ENCODE measurements at regions not wholly inside any gene's neighbourhood (a gene's known extent, or its start where the extent isn't known, plus 50 kb on each side); places are given as distances from the start of the nearest gene placed in this dataset.

DNA sequence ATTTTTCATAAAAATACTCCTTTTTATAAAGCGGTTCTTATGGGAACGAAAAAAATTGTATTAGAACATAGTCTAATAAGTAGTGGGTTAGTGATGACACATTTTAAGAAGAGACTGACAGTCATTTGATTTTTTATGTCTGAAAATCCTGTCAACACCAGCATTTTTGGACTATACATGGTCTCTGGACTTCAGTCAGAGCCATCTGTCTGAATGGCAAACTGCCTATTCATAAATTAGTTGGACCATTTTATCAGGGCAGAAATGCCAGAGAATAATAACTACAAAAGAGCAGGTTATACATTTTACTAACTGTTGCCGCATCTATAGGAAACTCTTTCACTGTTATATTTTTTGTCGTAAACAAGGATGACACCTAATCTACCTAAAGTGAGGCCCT, 437.6 kb downstream of the ZNF804A start:
- TF ChIP-seq, protein P1, sequence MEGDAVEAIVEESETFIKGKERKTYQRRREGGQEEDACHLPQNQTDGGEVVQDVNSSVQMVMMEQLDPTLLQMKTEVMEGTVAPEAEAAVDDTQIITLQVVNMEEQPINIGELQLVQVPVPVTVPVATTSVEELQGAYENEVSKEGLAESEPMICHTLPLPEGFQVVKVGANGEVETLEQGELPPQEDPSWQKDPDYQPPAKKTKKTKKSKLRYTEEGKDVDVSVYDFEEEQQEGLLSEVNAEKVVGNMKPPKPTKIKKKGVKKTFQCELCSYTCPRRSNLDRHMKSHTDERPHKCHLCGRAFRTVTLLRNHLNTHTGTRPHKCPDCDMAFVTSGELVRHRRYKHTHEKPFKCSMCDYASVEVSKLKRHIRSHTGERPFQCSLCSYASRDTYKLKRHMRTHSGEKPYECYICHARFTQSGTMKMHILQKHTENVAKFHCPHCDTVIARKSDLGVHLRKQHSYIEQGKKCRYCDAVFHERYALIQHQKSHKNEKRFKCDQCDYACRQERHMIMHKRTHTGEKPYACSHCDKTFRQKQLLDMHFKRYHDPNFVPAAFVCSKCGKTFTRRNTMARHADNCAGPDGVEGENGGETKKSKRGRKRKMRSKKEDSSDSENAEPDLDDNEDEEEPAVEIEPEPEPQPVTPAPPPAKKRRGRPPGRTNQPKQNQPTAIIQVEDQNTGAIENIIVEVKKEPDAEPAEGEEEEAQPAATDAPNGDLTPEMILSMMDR (IDR thresholded peaks at IDR 0.05; ENCODE audit: poor library complexity) = no peak
- no peak for TF ChIP-seq EZH2phosphoT487 (IDR thresholded peaks at IDR 0.05; ENCODE audit: low read depth, severe bottlenecking, unreplicated experiment)

Measured in hepatocyte (in vitro differentiated cells).